ENCODE measurements at regions not wholly inside any gene's neighbourhood (a gene's known extent, or its start where the extent isn't known, plus 50 kb on each side); places are given as distances from the start of the nearest gene placed in this dataset.
"Not testable (repeated sequence)": the region's sequence is repeated elsewhere in the genome, so short reads cannot be mapped to it uniquely, and the experiment has no call there.

GRCh38 chr19:22545751-22546150, 88.4 kb upstream of the ZNF492 start:
- DNase-seq = peak; percentile 67

GRCh38 chr19:22533761-22534160, 100.4 kb upstream of the ZNF492 start:
- DNase-seq = no peak

DNA sequence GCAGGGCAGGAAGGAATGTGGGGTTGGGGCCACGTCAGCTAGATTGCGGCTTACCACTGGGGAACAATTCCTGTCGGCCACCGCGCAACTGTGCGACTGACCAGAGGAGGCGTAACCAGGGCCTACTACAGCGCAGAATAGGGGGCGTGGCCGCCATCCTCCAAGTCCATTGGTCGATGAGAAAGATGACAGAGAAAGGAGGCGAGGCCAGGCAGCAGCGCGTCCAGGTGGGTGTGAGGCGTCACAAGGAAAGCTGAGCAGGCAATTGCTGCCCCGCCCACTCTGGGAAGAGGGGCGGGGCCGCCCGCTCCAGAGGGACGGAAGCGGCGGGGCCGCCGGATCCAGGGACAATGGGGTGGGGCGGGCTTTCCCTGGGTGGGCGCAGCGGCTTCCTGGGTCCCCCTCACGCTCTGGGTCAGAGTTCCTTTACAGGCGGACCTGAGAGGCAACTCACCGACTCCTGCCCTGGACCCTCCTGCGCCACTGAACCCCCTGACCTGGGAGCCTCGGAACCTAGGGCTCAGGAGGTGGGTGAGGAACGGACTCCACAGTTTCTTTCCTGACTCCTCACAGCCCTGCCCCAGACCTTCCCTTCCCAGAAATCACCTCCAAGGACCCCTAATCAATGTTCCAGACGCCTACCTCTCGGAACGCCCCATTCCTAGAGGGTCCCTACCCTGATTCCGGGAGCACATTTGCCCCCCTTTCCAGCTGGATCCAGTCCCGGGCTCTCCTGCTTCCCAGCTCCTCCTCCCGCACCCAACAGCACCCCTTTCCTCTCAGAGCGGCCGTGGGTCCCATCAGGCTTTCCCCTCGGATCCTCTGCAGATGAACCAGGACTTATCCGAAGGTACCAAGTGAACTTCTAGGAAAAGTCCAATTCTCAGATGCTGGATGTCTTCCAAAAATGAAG, 101.5 kb upstream of the ZNF492 start:
- no peak for DNase-seq

DNA sequence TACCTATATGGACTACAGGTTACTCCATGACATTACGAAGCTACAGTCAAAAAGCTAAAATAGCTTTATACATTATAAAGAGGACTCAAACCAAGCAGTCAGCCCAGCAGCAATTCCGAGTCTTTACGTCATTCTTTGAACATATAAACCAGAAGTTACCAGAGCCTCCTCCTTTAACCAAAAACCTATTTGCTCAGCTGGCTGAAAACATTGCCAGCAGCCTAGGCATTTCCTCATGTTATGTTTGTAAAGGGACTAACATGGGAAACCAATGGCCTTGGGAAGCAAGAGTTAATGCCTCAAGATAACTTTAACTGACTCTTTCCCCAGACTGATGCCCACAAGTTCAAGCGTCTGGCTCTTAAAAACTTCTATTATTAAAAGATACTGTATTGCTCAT, 104.1 kb upstream of the ZNF492 start:
- DNase-seq = no peak

- DNase-seq = no peak
These were observed 105.2 kb upstream of the ZNF492 start for GRCh38 chr19:22528956-22529355.

DNA sequence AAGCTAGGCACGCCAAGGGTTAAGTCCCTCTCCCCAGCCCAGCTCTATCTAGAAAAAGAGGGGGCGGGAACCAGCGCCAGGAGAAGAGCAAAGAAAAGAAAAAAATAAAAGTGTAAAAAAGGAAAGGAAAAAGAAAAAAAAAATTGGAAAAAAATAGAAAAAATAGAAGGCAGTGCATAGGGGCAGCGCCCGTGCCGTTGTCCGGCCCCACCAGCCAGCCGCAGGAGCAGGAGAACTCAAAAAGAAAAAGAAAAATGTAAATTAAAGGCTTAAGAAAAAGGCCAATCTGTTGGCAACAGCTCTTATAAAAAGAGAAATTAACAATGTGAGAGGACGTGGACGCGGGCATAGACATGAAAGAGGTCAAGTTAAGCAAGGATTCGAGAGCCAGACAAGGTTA, 105.4 kb upstream of the ZNF98 start:
- DNase-seq = no peak

DNA sequence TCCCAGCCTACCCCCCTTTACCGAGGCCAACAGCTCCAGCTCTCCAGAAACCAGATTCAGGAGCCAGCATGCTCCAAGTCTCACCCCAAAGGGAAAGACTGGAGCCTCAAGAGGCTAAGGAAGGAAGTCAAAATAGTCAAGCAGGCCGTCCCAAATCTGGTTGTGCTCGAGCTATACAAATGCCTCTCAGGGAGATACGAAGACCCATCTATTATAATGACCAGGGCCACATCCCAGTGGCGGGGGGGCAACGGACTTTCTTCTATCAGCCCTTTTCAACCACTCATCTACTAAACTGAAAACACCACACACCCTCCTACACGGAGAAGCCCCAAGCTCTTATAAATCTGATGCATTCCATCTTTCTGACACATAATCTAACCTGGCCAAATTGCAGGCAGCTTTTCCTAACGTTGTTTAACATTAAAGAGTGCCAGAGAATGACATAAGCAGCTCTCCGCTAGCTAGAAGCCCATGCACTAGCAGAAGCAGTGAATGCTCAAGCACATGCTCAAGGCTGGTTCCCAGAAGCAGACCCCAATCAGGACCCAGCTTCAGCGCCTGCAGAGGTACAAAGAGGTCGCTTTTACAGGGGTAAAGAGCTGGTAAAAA, 104.6 kb upstream of the ZNF98 start:
- no peak for DNase-seq

GRCh38 chr19:22523940-22524339, 101.8 kb upstream of the ZNF98 start:
- no peak for DNase-seq

DNA sequence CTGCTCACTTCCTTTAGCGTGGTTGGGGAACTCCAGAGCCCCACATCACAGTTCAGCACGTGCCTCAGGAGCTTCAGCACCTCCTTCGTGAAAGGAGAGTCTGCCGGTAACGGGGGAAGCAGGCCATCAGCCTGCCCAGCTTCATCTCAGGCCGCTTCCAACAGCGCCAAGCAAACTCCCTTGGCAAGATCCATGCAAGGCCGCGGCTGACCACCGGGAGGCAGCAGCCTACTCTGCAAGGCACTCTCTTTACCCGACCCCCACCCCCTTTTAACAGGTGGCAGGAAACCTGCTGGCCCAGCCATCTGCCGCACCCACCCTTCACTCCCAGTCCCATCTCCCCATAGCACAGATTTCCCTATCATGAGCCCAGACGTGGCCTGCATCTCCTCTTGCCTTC, 97.4 kb upstream of the ZNF98 start:
- DNase-seq = not testable (repeated sequence)

- no peak for DNase-seq
These were observed 97.0 kb upstream of the ZNF98 start for GRCh38 chr19:22519152-22519551.

DNA sequence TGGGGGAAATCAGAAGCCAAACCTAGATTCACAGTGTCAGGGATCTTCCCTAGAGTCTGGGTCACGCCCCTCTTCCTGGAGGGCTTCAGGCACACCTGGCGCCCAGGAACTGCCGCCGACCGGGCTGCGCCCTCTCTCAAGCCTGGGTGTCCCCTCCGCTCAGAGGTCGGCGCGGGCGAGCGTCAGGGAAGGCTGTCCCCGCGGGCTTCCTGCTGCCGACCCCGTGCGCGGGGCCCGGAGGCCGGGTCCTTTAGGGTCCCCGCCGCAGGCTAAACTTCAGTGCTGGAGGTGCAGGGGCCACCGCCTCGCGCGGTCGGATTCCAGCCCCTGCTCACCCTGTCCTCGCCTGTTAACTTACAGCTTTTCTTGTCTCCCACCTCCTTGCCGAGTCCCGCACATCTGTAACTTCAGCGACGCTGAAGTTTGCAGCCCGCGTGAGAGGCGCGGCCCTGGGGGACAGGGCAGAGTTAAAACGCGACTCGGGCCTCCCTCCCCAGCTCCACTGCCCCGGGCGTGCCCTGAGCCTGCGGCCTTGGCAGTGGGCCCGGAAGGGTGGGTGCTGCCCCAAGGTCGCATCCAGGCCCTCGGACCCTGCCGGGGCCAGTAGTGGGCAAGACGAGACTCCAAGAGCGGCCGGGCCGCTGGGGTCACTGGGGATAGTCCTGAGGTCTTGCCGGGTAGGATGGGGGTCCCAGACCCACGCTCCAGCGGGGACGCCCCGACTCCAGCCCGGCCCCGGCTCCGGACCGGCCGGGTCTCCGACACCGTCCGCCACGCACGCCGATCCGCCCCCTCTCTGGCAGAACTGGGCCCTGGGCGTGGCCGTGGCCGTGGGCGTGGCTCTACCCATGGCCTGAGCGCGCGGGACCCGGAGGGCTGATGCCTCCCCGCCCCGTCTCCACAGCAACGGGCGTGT, 95.6 kb upstream of the ZNF98 start:
- no peak for DNase-seq

DNA sequence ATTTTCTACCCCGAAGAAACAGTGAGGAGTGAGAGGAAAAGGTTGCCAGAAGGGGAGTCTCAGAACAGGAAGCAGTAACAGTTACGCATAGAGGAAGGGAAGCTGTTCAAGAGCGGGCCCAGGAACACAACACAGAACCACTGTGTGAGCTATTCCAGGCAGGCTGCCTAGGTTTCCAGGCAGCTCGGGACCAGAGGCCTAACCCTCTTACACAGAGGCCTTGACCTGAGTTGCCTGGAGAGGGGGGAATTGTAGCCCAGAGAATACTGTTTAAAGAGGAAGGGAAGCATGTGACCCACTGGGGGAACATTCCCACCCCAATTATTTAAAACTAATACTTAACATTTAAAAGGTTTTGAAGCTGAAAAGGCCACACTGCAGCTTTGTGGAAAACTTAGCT, 93.3 kb upstream of the ZNF98 start:
- DNase-seq = no peak

- no peak for DNase-seq
These were observed 81.4 kb upstream of the ZNF98 start for GRCh38 chr19:22503524-22503923.

DNA sequence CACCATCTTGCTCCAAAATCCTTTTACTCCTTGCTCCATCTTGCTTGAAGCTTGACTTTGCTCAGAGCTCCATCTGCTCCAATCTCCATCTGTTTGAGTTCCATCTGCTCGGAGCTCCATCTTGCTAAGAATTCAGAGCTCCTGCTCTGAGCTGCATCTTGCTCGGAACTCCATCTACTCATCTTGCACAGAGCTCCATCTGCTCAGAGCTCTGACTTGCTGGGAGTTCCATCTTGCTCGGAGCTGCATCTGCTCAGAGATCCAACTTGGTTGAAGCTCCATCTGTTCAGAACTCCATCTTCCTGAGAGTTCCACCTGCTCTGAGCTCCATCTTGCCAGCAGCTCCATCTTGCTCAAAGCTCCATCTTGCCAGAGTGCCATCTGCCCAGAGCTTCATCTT, 80.6 kb upstream of the ZNF98 start:
- no peak for DNase-seq

DNA sequence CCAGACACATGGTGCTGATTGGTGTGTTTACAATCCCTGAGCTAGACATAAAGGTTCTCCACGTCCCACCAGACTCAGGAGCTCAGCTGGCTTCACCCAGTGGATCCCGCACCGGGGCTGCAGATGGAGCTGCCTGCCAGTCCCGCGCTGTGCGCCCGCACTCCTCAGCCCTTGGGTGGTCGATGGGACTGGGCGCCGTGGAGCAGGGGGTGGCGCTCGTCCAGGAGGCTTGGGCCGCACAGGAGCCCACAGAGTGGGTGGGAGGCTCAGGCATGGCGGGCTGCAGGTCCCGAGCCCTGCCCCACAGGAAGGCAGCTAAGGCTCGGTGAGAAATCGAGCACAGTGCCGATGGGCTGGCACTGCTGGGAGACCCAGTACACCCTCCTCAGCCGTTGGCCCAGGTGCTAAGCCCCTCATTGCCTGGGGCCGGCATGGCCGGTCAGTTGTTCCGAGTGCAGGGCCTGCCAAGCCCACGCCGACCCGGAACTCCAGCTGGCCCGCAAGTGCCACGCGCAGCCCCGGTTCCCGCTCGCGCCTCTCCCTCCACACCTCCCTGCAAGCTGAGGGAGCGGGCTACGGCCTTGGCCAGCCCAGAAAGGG, 76.8 kb upstream of the ZNF98 start:
- DNase-seq = not testable (repeated sequence)

DNA sequence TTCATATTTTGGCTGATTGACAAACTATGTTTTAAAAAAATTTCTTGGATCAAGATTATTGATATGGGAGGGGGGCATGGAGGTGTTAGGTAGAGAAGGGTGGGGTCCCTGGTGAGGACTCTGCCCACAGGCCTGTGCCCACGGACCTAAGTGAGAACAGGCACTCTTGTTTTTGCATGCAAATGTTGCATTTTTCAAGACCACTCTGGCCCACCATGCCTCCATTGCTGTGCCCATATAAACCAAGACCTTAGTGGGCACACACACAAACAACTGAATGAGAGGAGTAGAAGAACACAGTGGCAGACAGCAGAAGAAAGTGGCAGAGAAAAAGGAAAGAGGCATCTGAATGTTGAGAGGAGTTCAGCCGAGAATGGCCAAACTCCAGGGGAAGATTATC, 69.6 kb upstream of the ZNF98 start:
- no peak for DNase-seq

- DNase-seq = not testable (repeated sequence)
These were observed 61.4 kb upstream of the ZNF98 start for GRCh38 chr19:22483514-22483913.

DNA sequence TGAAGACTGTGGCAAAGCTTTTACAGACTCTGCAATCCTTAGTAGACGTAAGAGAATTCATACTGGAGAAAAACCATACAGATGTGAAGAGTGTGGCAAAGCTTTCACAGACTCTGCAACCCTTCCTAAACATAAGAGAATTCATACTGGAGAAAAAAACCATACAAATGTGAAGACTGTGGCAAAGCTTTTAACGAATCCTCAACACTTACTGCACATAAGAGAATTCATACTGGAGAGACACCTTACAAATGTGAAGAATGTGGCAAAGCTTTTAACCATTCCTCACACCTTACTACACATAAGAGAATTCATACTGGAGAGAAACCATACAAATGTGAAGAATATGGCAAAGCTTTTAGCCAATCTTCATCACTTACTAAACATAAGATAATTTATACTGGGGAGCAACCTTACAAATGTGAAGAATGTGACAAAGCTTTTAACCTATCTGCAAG, 50.1 kb upstream of the ZNF98 start:
- DNase-seq = no peak

Data from OCI-M1 (cell line).